ENCODE measurements at regions not wholly inside any gene's neighbourhood (a gene's known extent, or its start where the extent isn't known, plus 50 kb on each side); places are given as distances from the start of the nearest gene placed in this dataset.

DNA sequence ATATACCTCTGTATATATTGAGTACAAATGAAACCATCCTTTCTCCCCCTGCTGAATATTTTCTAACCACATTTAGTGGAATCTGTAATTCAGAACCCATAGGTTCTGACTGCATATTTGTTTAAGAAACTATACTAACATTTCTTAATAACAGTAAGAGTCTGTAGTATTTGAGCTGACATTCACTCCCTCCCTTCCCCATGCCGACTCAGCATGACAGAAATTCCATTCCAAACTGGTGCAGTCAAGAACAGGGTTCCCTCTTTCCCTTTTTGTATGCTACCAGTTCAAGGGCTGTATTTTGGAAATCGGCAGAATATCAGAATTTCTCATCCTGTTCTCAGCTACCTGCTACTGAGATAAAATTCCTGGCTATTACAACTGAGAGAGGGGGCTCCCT, 796.6 kb upstream of the DPPA4 start:
- Histone ChIP-seq H3K27me3 (ENCODE audit: low read length) (no peaks in the 10 kb centered on the region), H3K9me3 (ENCODE audit: low read length) (no peaks in the 10 kb centered on the region), H3K9me2 (replicated peaks; ENCODE audit: low read length) (no peaks in the 10 kb centered on the region), H3K9ac (ENCODE audit: low read length) (no peak overlapping the region), H3F3A (ENCODE audit: low read length, unreplicated experiment) (no peaks in the 10 kb centered on the region), H2AFZ (ENCODE audit: low read length) (no peak overlapping the region), H4K20me1 (ENCODE audit: low read length) (no peaks in the 10 kb centered on the region), H3K27ac (ENCODE audit: low read length) (no peak overlapping the region), H3K36me3 (ENCODE audit: low read depth, low read length) (no peaks in the 10 kb centered on the region), H3K4me1 (ENCODE audit: insufficient read depth, low read length) (no peaks in the 10 kb centered on the region), H3K79me2 (ENCODE audit: low read length) (no peaks in the 10 kb centered on the region), H3K4me2 (ENCODE audit: low read length) (no peak overlapping the region), H3K4me3 (ENCODE audit: low read length) (no peak overlapping the region)
- POLR2A ChIA-PET (ENCODE audit: unreplicated experiment), result no interaction called here
- CTCF ChIA-PET, result no interaction called here
- ATAC-seq, result no peak
- no TSS peak for BruUV-seq (replicated peaks)
- TF ChIP-seq, protein P1, sequence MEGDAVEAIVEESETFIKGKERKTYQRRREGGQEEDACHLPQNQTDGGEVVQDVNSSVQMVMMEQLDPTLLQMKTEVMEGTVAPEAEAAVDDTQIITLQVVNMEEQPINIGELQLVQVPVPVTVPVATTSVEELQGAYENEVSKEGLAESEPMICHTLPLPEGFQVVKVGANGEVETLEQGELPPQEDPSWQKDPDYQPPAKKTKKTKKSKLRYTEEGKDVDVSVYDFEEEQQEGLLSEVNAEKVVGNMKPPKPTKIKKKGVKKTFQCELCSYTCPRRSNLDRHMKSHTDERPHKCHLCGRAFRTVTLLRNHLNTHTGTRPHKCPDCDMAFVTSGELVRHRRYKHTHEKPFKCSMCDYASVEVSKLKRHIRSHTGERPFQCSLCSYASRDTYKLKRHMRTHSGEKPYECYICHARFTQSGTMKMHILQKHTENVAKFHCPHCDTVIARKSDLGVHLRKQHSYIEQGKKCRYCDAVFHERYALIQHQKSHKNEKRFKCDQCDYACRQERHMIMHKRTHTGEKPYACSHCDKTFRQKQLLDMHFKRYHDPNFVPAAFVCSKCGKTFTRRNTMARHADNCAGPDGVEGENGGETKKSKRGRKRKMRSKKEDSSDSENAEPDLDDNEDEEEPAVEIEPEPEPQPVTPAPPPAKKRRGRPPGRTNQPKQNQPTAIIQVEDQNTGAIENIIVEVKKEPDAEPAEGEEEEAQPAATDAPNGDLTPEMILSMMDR (conservative IDR thresholded peaks at IDR 0.05; ENCODE audit: low read depth, low read length), result no peak
- TF ChIP-seq EZH2phosphoT487 (IDR thresholded peaks at IDR 0.05; ENCODE audit: borderline replicate concordance, low read length) (no peak), EZH2 (IDR thresholded peaks at IDR 0.05; ENCODE audit: low read length, unreplicated experiment) (no peak)
- intact Hi-C loops (cut with micrococcal nuclease), result no loop called here
- no peak for DNase-seq

DNA sequence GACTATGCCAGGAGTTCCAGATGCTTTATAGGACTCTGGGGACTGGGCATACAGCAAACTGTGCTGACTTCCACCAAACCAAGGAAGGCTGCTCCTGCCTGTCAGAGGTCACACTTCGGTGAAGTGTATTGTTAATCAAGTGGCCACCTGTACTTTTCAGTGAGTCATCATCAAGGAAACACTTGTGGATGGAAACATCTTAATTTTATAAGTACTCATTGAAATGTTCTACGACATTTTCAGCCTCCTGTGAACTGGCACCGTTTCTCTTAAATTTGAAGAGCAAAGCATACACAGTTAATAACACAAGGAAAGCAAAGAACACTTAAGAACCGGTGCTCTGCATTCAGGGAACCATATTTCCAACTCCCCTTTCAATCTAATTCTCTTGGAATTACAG, 801.7 kb upstream of the DPPA4 start:
- Histone ChIP-seq H2AFZ (ENCODE audit: low read length) (no peak overlapping the region), H3K4me2 (ENCODE audit: low read length) (no peak overlapping the region), H3K4me3 (ENCODE audit: low read length) (no peak overlapping the region), H3K79me2 (ENCODE audit: low read length) (no peaks in the 10 kb centered on the region), H3F3A (ENCODE audit: low read length, unreplicated experiment) (no peaks in the 10 kb centered on the region), H3K36me3 (ENCODE audit: low read depth, low read length) (no peaks in the 10 kb centered on the region), H4K20me1 (ENCODE audit: low read length) (no peaks in the 10 kb centered on the region), H3K4me1 (ENCODE audit: insufficient read depth, low read length) (no peaks in the 10 kb centered on the region), H3K27ac (ENCODE audit: low read length) (no peak overlapping the region), H3K9me2 (replicated peaks; ENCODE audit: low read length) (no peaks in the 10 kb centered on the region), H3K27me3 (ENCODE audit: low read length) (no peaks in the 10 kb centered on the region), H3K9ac (ENCODE audit: low read length) (no peak overlapping the region), H3K9me3 (ENCODE audit: low read length) (no peaks in the 10 kb centered on the region)
- TF ChIP-seq, protein P1 (conservative IDR thresholded peaks at IDR 0.05; ENCODE audit: low read depth, low read length), result no peak
- no peak for TF ChIP-seq EZH2 (IDR thresholded peaks at IDR 0.05; ENCODE audit: low read length, unreplicated experiment)
- TF ChIP-seq EZH2phosphoT487 (IDR thresholded peaks at IDR 0.05; ENCODE audit: borderline replicate concordance, low read length), result no peak
- DNase-seq (no peak), ATAC-seq (no peak)
- POLR2A ChIA-PET (ENCODE audit: unreplicated experiment), result no interaction called here
- BruUV-seq (replicated peaks), result no TSS peak
- intact Hi-C loops (cut with micrococcal nuclease), result no loop called here
- CTCF ChIA-PET, result no interaction called here

DNA sequence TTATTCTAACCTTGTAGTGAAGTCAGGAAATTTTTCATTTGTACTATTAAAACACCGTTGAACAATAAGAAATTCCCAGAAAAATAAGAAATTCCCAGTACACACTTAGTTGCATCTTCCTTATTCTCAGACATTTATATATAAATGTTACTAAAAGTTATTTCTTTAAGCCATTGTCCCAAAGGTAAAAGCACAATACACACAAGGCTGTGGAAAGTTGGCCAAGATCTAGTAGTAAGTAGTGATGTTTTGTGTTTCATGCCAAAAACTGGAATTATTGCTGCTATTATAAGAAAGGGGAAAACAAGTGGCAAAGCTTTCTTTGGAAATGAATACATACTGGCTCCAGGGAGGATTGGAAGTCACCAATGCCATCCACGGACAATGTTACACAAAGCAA, 802.5 kb upstream of the DPPA4 start:
- H3K4me3 ChIP-seq (ENCODE audit: low read length), result no peak overlapping the region
- H3K9ac ChIP-seq (ENCODE audit: low read length), result no peak overlapping the region
- TF ChIP-seq, protein P1 (conservative IDR thresholded peaks at IDR 0.05; ENCODE audit: low read depth, low read length), result no peak
- TF ChIP-seq EZH2 (IDR thresholded peaks at IDR 0.05; ENCODE audit: low read length, unreplicated experiment) (no peak), EZH2phosphoT487 (IDR thresholded peaks at IDR 0.05; ENCODE audit: borderline replicate concordance, low read length) (no peak)
- no peaks in the 10 kb centered on the region for H3K27me3 ChIP-seq (ENCODE audit: low read length)
- no peaks in the 10 kb centered on the region for H3K36me3 ChIP-seq (ENCODE audit: low read depth, low read length)
- DNase-seq, result no peak
- H4K20me1 ChIP-seq (ENCODE audit: low read length), result no peaks in the 10 kb centered on the region
- BruUV-seq (replicated peaks), result no TSS peak
- H2AFZ ChIP-seq (ENCODE audit: low read length), result no peak overlapping the region
- intact Hi-C loops (cut with micrococcal nuclease), result no loop called here
- no peak overlapping the region for H3K27ac ChIP-seq (ENCODE audit: low read length)
- H3F3A ChIP-seq (ENCODE audit: low read length, unreplicated experiment), result no peaks in the 10 kb centered on the region
- H3K4me1 ChIP-seq (ENCODE audit: insufficient read depth, low read length), result no peaks in the 10 kb centered on the region
- H3K79me2 ChIP-seq (ENCODE audit: low read length), result no peaks in the 10 kb centered on the region
- H3K4me2 ChIP-seq (ENCODE audit: low read length), result no peak overlapping the region
- ChIA-PET CTCF (no interaction called here), POLR2A (ENCODE audit: unreplicated experiment) (no interaction called here)
- no peaks in the 10 kb centered on the region for H3K9me2 ChIP-seq (replicated peaks; ENCODE audit: low read length)
- no peak for ATAC-seq
- H3K9me3 ChIP-seq (ENCODE audit: low read length), result no peaks in the 10 kb centered on the region

Measured in PC-3 (cell line).